MG63 (cell line): ENCODE measurements at regions not wholly inside any gene's neighbourhood (a gene's known extent, or its start where the extent isn't known, plus 50 kb on each side); places are given as distances from the start of the nearest gene placed in this dataset.

Experiments
- DNase-seq: peaks from one replicate; pipeline ENCODE4 v3.0.0-alpha.2; 2020
- H3K27me3 ChIP-seq: fragments of 250-450 bp; sonication (Bioruptor Pico); 2 replicates; pipeline ENCODE4 v1.5.1; 2020; ENCODE audit warnings: mild to moderate bottlenecking, moderate library complexity
- H3K36me3 ChIP-seq: fragments of 250-450 bp; sonication (Bioruptor Pico); 2 replicates; pipeline ENCODE4 v1.5.1; 2020; ENCODE audit warnings: mild to moderate bottlenecking, moderate library complexity
- H3K4me3 ChIP-seq: fragments of 250-450 bp; sonication (Bioruptor Pico); 2 replicates; pipeline ENCODE4 v1.5.1; 2020; ENCODE audit warnings: mild to moderate bottlenecking, moderate library complexity
- H3K9me3 ChIP-seq: fragments of 250-450 bp; sonication (Bioruptor Pico); 2 replicates; pipeline ENCODE4 v1.5.1; 2020; ENCODE audit warnings: mild to moderate bottlenecking, moderate library complexity

- H3K27me3 ChIP-seq, result no peaks in the 10 kb centered on the region
- H3K36me3 ChIP-seq, result no peaks in the 10 kb centered on the region
- H3K4me3 ChIP-seq, result no peak overlapping the region
- no peak for DNase-seq
- no peaks in the 10 kb centered on the region for H3K9me3 ChIP-seq
These were observed 220.7 kb upstream of the MIR17HG start for GRCh38 chr13:91126806-91127205.

GRCh38 chr13:91127995-91128394, 219.5 kb upstream of the MIR17HG start:
- H3K27me3 ChIP-seq, result no peaks in the 10 kb centered on the region
- H3K9me3 ChIP-seq, result no peaks in the 10 kb centered on the region
- no peaks in the 10 kb centered on the region for H3K36me3 ChIP-seq
- H3K4me3 ChIP-seq, result no peak overlapping the region
- DNase-seq, result no peak

- Histone ChIP-seq H3K36me3 (no peaks in the 10 kb centered on the region), H3K27me3 (no peaks in the 10 kb centered on the region), H3K4me3 (no peak overlapping the region), H3K9me3 (no peaks in the 10 kb centered on the region)
- DNase-seq, result no peak
These were observed 215.1 kb upstream of the MIR17HG start for GRCh38 chr13:91132381-91132780.

GRCh38 chr13:91132786-91133185, 214.7 kb upstream of the MIR17HG start:
- H3K4me3 ChIP-seq, result no peak overlapping the region
- no peaks in the 10 kb centered on the region for H3K27me3 ChIP-seq
- no peaks in the 10 kb centered on the region for H3K36me3 ChIP-seq
- no peaks in the 10 kb centered on the region for H3K9me3 ChIP-seq
- no peak for DNase-seq

GRCh38 chr13:91133941-91134802, 213.3 kb upstream of the MIR17HG start:
- DNase-seq, result peak; percentile 24
- H3K27me3 ChIP-seq, result peaks cover 3% of the 10 kb centered on the region; the same call in 1 of the 2 replicates
- H3K36me3 ChIP-seq, result no peaks in the 10 kb centered on the region
- H3K4me3 ChIP-seq, result no peak overlapping the region
- H3K9me3 ChIP-seq, result no peaks in the 10 kb centered on the region

- Histone ChIP-seq H3K9me3 (no peaks in the 10 kb centered on the region), H3K36me3 (no peaks in the 10 kb centered on the region), H3K4me3 (no peak overlapping the region), H3K27me3 (peaks cover 3% of the 10 kb centered on the region; the same call in 1 of the 2 replicates)
- DNase-seq, result no peak
These were observed 212.7 kb upstream of the MIR17HG start for GRCh38 chr13:91134803-91135184.

- no peaks in the 10 kb centered on the region for H3K36me3 ChIP-seq
- H3K27me3 ChIP-seq, result peaks cover 3% of the 10 kb centered on the region; the same call in 1 of the 2 replicates
- H3K4me3 ChIP-seq, result no peak overlapping the region
- H3K9me3 ChIP-seq, result no peaks in the 10 kb centered on the region
- DNase-seq, result no peak
These were observed 212.1 kb upstream of the MIR17HG start for GRCh38 chr13:91135376-91135775.

- Histone ChIP-seq H3K27me3 (peaks cover 3% of the 10 kb centered on the region; the same call in 1 of the 2 replicates), H3K4me3 (no peak overlapping the region), H3K9me3 (no peaks in the 10 kb centered on the region), H3K36me3 (no peaks in the 10 kb centered on the region)
- DNase-seq, result no peak
These were observed 211.5 kb upstream of the MIR17HG start for GRCh38 chr13:91135968-91136367.

GRCh38 chr13:91136806-91137205, 210.7 kb upstream of the MIR17HG start:
- no peak overlapping the region for H3K4me3 ChIP-seq
- H3K9me3 ChIP-seq, result no peaks in the 10 kb centered on the region

GRCh38 chr13:91139232-91139631, 208.3 kb upstream of the MIR17HG start:
- Histone ChIP-seq H3K9me3 (no peaks in the 10 kb centered on the region), H3K36me3 (no peaks in the 10 kb centered on the region), H3K4me3 (no peak overlapping the region), H3K27me3 (peaks cover 5% of the 10 kb centered on the region; the same call in 1 of the 2 replicates)
- DNase-seq, result no peak

More at GRCh38 chr13:91136806-91137205, 210.7 kb upstream of the MIR17HG start:
- Histone ChIP-seq H3K27me3 (peaks cover 5% of the 10 kb centered on the region; the same call in 1 of the 2 replicates), H3K36me3 (no peaks in the 10 kb centered on the region)
- DNase-seq, result no peak

- H3K27me3 ChIP-seq, result peaks cover 5% of the 10 kb centered on the region; the same call in 1 of the 2 replicates
- no peak for DNase-seq
These were observed 205.9 kb upstream of the MIR17HG start for GRCh38 chr13:91141543-91142061.

GRCh38 chr13:91142572-91142971, 204.9 kb upstream of the MIR17HG start:
- no peak overlapping the region for H3K4me3 ChIP-seq
- H3K36me3 ChIP-seq, result no peaks in the 10 kb centered on the region
- no peak for DNase-seq
- peaks cover 5% of the 10 kb centered on the region; the same call in 1 of the 2 replicates for H3K27me3 ChIP-seq
- H3K9me3 ChIP-seq, result no peaks in the 10 kb centered on the region

More at GRCh38 chr13:91141543-91142061, 205.9 kb upstream of the MIR17HG start:
- no peaks in the 10 kb centered on the region for H3K36me3 ChIP-seq
- no peak overlapping the region for H3K4me3 ChIP-seq
- H3K9me3 ChIP-seq, result no peaks in the 10 kb centered on the region

- DNase-seq, result no peak
- no peaks in the 10 kb centered on the region for H3K36me3 ChIP-seq
These were observed 203.4 kb upstream of the MIR17HG start for GRCh38 chr13:91144054-91144453.

GRCh38 chr13:91144486-91144885, 203.0 kb upstream of the MIR17HG start:
- no peak for DNase-seq
- no peak overlapping the region for H3K4me3 ChIP-seq
- H3K27me3 ChIP-seq, result 0 out of 2 replicates have a peak, but pooled peaks cover 2% of the 10 kb centered on the region
- no peaks in the 10 kb centered on the region for H3K9me3 ChIP-seq
- H3K36me3 ChIP-seq, result no peaks in the 10 kb centered on the region

More at GRCh38 chr13:91144054-91144453, 203.4 kb upstream of the MIR17HG start:
- 0 out of 2 replicates have a peak, but pooled peaks cover 2% of the 10 kb centered on the region for H3K27me3 ChIP-seq
- H3K4me3 ChIP-seq, result no peak overlapping the region
- no peaks in the 10 kb centered on the region for H3K9me3 ChIP-seq

GRCh38 chr13:91145571-91146205, 201.8 kb upstream of the MIR17HG start:
- DNase-seq, result no peak
- no peaks in the 10 kb centered on the region for H3K36me3 ChIP-seq
- no peak overlapping the region for H3K4me3 ChIP-seq
- no peaks in the 10 kb centered on the region for H3K9me3 ChIP-seq
- H3K27me3 ChIP-seq, result 0 out of 2 replicates have a peak, but pooled peaks cover 2% of the 10 kb centered on the region

- Histone ChIP-seq H3K9me3 (no peaks in the 10 kb centered on the region), H3K4me3 (no peak overlapping the region)
- no peak for DNase-seq
These were observed 200.9 kb upstream of the MIR17HG start for GRCh38 chr13:91146601-91147000.

GRCh38 chr13:91148098-91148497, 199.4 kb upstream of the MIR17HG start:
- DNase-seq, result no peak
- Histone ChIP-seq H3K4me3 (no peak overlapping the region), H3K9me3 (no peaks in the 10 kb centered on the region), H3K27me3 (no peaks in the 10 kb centered on the region; the same call in 1 of the 2 replicates), H3K36me3 (no peaks in the 10 kb centered on the region)

More at GRCh38 chr13:91146601-91147000, 200.9 kb upstream of the MIR17HG start:
- Histone ChIP-seq H3K36me3 (no peaks in the 10 kb centered on the region), H3K27me3 (no peaks in the 10 kb centered on the region; the same call in 1 of the 2 replicates)
